Panc1 (cell line): ENCODE measurements at regions not wholly inside any gene's neighbourhood (a gene's known extent, or its start where the extent isn't known, plus 50 kb on each side); places are given as distances from the start of the nearest gene placed in this dataset.

Experiments used
- ATAC-seq: fragments of 200-7000 bp; cut with Tn5 transposase; 2 replicates; pipeline ENCODE4 v1.9.1; 2020; ENCODE audit warnings: mild to moderate bottlenecking, moderate library complexity
- BruUV-seq: library from RNA; stranded (reverse); fragments of 400-500 nt; replicated peaks from 2 replicates; lab custom pipeline; 2021; lab: Mats Ljungman, UMichigan
- CTCF ChIA-PET: fragments of 300-600 bp; sonication (Branson Sonifier 250); formaldehyde crosslinking; loops from one replicate; lab custom pipeline; 2022; ENCODE audit warnings: antibody characterized with exemption; lab: Charles Lee
- POLR2A ChIA-PET: fragments of 300-600 bp; sonication (Branson Sonifier 250); formaldehyde crosslinking; loops from one replicate; lab custom pipeline; 2022; ENCODE audit warnings: antibody characterized with exemption; lab: Charles Lee
- DNase-seq: peaks from one replicate; pipeline ENCODE4 v3.0.0-alpha.2; 2010; ENCODE audit warnings: low read depth, low spot score
- H3K27ac ChIP-seq: 2 replicates; pipeline ENCODE4 v1.5.1; 2011; ENCODE audit warnings: mild to moderate bottlenecking, low read length, inconsistent platforms
- H3K27me3 ChIP-seq: fragments of 200-500 bp; sonication (Bioruptor generic); 2 replicates; pipeline ENCODE4 v1.6.0; 2014; ENCODE audit warnings: low read length, inconsistent platforms; ENCODE audit not compliant: control insufficient read depth, insufficient read depth
- H3K36me3 ChIP-seq: fragments of 200-500 bp; sonication (Bioruptor generic); 2 replicates; pipeline ENCODE4 v1.5.1; 2014; ENCODE audit warnings: inconsistent platforms, mild to moderate bottlenecking, low read length, moderate library complexity; ENCODE audit not compliant: control insufficient read depth, insufficient read depth
- H3K4me1 ChIP-seq: 2 replicates; pipeline ENCODE4 v1.5.1; 2011; ENCODE audit warnings: inconsistent platforms, mild to moderate bottlenecking, low read length, moderate library complexity; ENCODE audit not compliant: control insufficient read depth, insufficient read depth
- H3K4me3 ChIP-seq, 2 experiments: 2 replicates each; pipeline ENCODE4 v1.5.1; 2011 to 2012; ENCODE audit warnings: low read depth in 2 of 2, low read length in 2 of 2, mild to moderate bottlenecking in 2 of 2, inconsistent platforms in 1 of 2, moderate library complexity in 1 of 2
- H3K9me3 ChIP-seq: fragments of 200-500 bp; sonication (Bioruptor generic); 2 replicates; pipeline ENCODE4 v1.5.1; 2014; ENCODE audit warnings: low read depth, mild to moderate bottlenecking, inconsistent platforms, low read length, moderate library complexity; ENCODE audit not compliant: control insufficient read depth, insufficient read depth
- POLR2AphosphoS5 ChIP-seq: IDR thresholded peaks from 2 replicates; pipeline ENCODE4 v1.6.1; 2012; ENCODE audit warnings: mild to moderate bottlenecking, low read depth, low read length, moderate library complexity
- REST ChIP-seq, 2 experiments: IDR thresholded peaks; 2 replicates each; pipeline ENCODE4 v1.6.1; 2011 to 2012; ENCODE audit warnings: low read depth in 2 of 2, control low read depth in 1 of 2, low read length in 1 of 2, mild to moderate bottlenecking in 1 of 2, moderate library complexity in 1 of 2; ENCODE audit not compliant: insufficient read depth in 1 of 2
- SIN3A ChIP-seq: IDR thresholded peaks from 2 replicates; pipeline ENCODE4 v1.6.1; 2012; ENCODE audit warnings: low read depth, mild to moderate bottlenecking, low read length, moderate library complexity, borderline replicate concordance; ENCODE audit not compliant: insufficient read depth
- TCF7L2 ChIP-seq: IDR thresholded peaks from 2 replicates; pipeline ENCODE4 v1.6.1; 2011; ENCODE audit warnings: mild to moderate bottlenecking, low read depth, low read length, inconsistent platforms
- in situ Hi-C: cut with HindIII; loops from 2 replicates; pipeline ENCODE4 v1.10.0; 2016; ENCODE audit warnings: low sequenced_read_pairs, low pct_unique_long_range_greater_than_20kb
- intact Hi-C: fragments of 100-400 bp; cut with micrococcal nuclease; formaldehyde crosslinking; loops from one replicate; pipeline ENCODE4 v1.10.0; 2022; ENCODE audit not compliant: unreplicated experiment
- TF ChIP-seq, protein P1 (sequence below): fragments of 450-650 bp; IDR thresholded peaks from 2 replicates; pipeline ENCODE4 v1.5.1; 2017; ENCODE audit warnings: mild to moderate bottlenecking

GRCh38 chr13:106416645-106417044 is 118.8 kb downstream of the EFNB2 start:
- Histone ChIP-seq H3K36me3 (no peaks in the 10 kb centered on the region), H3K4me3 (no peak overlapping the region), H3K27me3 (no peaks in the 10 kb centered on the region; the same call in none of the 2 replicates), H3K27ac (no peak overlapping the region), H3K9me3 (no peaks in the 10 kb centered on the region), H3K4me1 (no peaks in the 10 kb centered on the region)
- DNase-seq: no peak
- ATAC-seq: no peak
- in situ Hi-C loops: no loop called here
- CTCF ChIA-PET: no interaction called here
- TF ChIP-seq SIN3A (no peak), TCF7L2 (no peak), REST (IDR thresholded peaks at IDR 0.05; ENCODE audit: insufficient read depth in 1 of 2, low read depth in 2 of 2, low read length in 1 of 2) (no peak), POLR2AphosphoS5 (no peak)
- TF ChIP-seq, protein P1, sequence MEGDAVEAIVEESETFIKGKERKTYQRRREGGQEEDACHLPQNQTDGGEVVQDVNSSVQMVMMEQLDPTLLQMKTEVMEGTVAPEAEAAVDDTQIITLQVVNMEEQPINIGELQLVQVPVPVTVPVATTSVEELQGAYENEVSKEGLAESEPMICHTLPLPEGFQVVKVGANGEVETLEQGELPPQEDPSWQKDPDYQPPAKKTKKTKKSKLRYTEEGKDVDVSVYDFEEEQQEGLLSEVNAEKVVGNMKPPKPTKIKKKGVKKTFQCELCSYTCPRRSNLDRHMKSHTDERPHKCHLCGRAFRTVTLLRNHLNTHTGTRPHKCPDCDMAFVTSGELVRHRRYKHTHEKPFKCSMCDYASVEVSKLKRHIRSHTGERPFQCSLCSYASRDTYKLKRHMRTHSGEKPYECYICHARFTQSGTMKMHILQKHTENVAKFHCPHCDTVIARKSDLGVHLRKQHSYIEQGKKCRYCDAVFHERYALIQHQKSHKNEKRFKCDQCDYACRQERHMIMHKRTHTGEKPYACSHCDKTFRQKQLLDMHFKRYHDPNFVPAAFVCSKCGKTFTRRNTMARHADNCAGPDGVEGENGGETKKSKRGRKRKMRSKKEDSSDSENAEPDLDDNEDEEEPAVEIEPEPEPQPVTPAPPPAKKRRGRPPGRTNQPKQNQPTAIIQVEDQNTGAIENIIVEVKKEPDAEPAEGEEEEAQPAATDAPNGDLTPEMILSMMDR: no peak
- POLR2A ChIA-PET: no interaction called here
- no TSS peak for BruUV-seq
- intact Hi-C loops: no loop called here

DNA sequence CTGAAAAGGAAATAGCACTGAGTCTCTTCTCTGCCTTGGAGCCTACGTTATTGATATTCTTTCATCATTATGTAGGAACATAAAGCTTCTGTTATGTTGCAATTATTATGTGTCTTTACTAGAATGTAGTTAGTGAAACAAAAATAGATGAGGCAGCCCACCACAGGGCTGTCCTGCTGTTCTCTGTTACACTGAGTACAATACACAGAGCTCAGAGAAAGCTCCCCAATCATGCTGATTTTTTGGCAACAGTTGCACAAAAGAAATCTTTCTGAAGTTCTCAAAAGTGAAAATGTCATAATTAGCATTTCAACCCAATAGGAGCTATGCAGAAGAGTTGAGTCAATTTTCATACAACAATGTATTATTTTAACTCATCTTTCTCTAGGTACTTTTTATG is 119.5 kb downstream of the EFNB2 start:
- Histone ChIP-seq H3K27me3 (no peaks in the 10 kb centered on the region; the same call in none of the 2 replicates), H3K36me3 (no peaks in the 10 kb centered on the region), H3K27ac (no peak overlapping the region), H3K4me1 (no peaks in the 10 kb centered on the region), H3K4me3 (no peak overlapping the region), H3K9me3 (no peaks in the 10 kb centered on the region)
- intact Hi-C loops: no loop called here
- TF ChIP-seq REST (IDR thresholded peaks at IDR 0.05; ENCODE audit: insufficient read depth in 1 of 2, low read depth in 2 of 2, low read length in 1 of 2) (no peak), SIN3A (no peak), POLR2AphosphoS5 (no peak), TCF7L2 (no peak)
- DNase-seq (no peak), ATAC-seq (no peak)
- in situ Hi-C loops: no loop called here
- POLR2A ChIA-PET: no interaction called here
- CTCF ChIA-PET: no interaction called here
- no TSS peak for BruUV-seq
